ENCODE measurements at regions not wholly inside any gene's neighbourhood (a gene's known extent, or its start where the extent isn't known, plus 50 kb on each side); places are given as distances from the start of the nearest gene placed in this dataset.

GRCh38 chr15:70420948-70421482, 323.3 kb upstream of the TLE3 start:
- no peak for ATAC-seq (ENCODE audit: low FRiP score)
- TF ChIP-seq CTCF (IDR thresholded peaks at IDR 0.05) = no peak

GRCh38 chr15:70420086-70420947, 322.6 kb upstream of the TLE3 start:
- DNase-seq (ENCODE audit: low spot score) = no peak
- TF ChIP-seq CTCF (IDR thresholded peaks at IDR 0.05) = no peak
- ATAC-seq (ENCODE audit: low FRiP score) = no peak

More at GRCh38 chr15:70420948-70421482, 323.3 kb upstream of the TLE3 start:
- no peak for DNase-seq (ENCODE audit: low spot score)

GRCh38 chr15:70418943-70419342, 321.2 kb upstream of the TLE3 start:
- ATAC-seq (ENCODE audit: low FRiP score) (no peak), DNase-seq (ENCODE audit: low spot score) (no peak)
- no peak for TF ChIP-seq CTCF (IDR thresholded peaks at IDR 0.05)

- ATAC-seq (ENCODE audit: low FRiP score) (no peak), DNase-seq (ENCODE audit: low spot score) (no peak)
- no peak for TF ChIP-seq CTCF (IDR thresholded peaks at IDR 0.05)
Observed at GRCh38 chr15:70417535-70417934, 319.8 kb upstream of the TLE3 start.

GRCh38 chr15:70416829-70417228, 319.1 kb upstream of the TLE3 start:
- no peak for TF ChIP-seq CTCF (IDR thresholded peaks at IDR 0.05)
- no peak for ATAC-seq (ENCODE audit: low FRiP score)
- no peak for DNase-seq (ENCODE audit: low spot score)

GRCh38 chr15:70415398-70415797, 317.7 kb upstream of the TLE3 start:
- ATAC-seq (ENCODE audit: low FRiP score) = no peak
- no peak for DNase-seq (ENCODE audit: low spot score)
- no peak for TF ChIP-seq CTCF (IDR thresholded peaks at IDR 0.05)

- DNase-seq (ENCODE audit: low spot score) = no peak
- ATAC-seq (ENCODE audit: low FRiP score) = no peak
- TF ChIP-seq CTCF (IDR thresholded peaks at IDR 0.05) = no peak
Observed at GRCh38 chr15:70414626-70415025, 316.9 kb upstream of the TLE3 start.
